Heart right ventricle (tissue), 16 donors: ENCODE measurements at regions not wholly inside any gene's neighbourhood (a gene's known extent, or its start where the extent isn't known, plus 50 kb on each side); places are given as distances from the start of the nearest gene placed in this dataset.

Experiments
- ATAC-seq, 8 donors: fragments of 200-7000 bp; cut with Tn5 transposase; one replicate each; pipeline ENCODE4 v1.9.1; 2020; ENCODE audit warnings: mild to moderate bottlenecking in 8 of 8, moderate library complexity in 8 of 8, moderate number of reproducible peaks in 1 of 8
- DNase-seq, 2 donors: peaks; one replicate each; pipeline ENCODE4 v3.0.0-alpha.2; 2020
- H3K27ac ChIP-seq, 10 donors: fragments of 200-600 bp; sonication (generic) in 2 of 10; one replicate each; pipeline versions ENCODE4 v1.5.0 to v1.8.0; 2020 to 2022; ENCODE audit warnings: mild to moderate bottlenecking in 3 of 10
- H3K27me3 ChIP-seq, 7 donors: fragments of 200-600 bp; one replicate each; pipeline ENCODE4 v1.8.0; 2021 to 2022; ENCODE audit warnings: mild to moderate bottlenecking in 2 of 7
- H3K36me3 ChIP-seq, 9 donors: fragments of 200-600 bp; sonication (generic) in 1 of 9; one replicate each; pipeline versions ENCODE4 v1.5.0 to v1.8.0; 2020 to 2022; ENCODE audit warnings: mild to moderate bottlenecking in 2 of 9
- H3K4me1 ChIP-seq, 9 donors: fragments of 200-600 bp; sonication (generic) in 1 of 9; one replicate each; pipeline versions ENCODE4 v1.5.0 to v1.8.0; 2020 to 2022; ENCODE audit warnings: mild to moderate bottlenecking in 4 of 9
- H3K4me3 ChIP-seq, 10 donors: fragments of 200-600 bp; sonication (generic) in 2 of 10; one replicate each; pipeline versions ENCODE4 v1.5.0 to v1.8.0; 2020 to 2022; ENCODE audit warnings: mild to moderate bottlenecking in 7 of 10, moderate library complexity in 2 of 10
- H3K9me3 ChIP-seq, 11 donors: fragments of 200-600 bp in 10 of 11; sonication (generic) in 2 of 11; one replicate each; pipeline versions ENCODE4 v1.5.0 to v1.8.0; 2013 to 2022; ENCODE audit warnings: mild to moderate bottlenecking in 2 of 11, control low read depth in 1 of 11, moderate library complexity in 1 of 11
- CTCF ChIP-seq, 9 donors: fragments of 200-600 bp; sonication (generic) in 2 of 9; IDR thresholded peaks; one replicate each; pipeline versions ENCODE4 v1.5.0 to v1.8.0; 2021 to 2022; ENCODE audit warnings: antibody characterized with exemption in 9 of 9, mild to moderate bottlenecking in 5 of 9, moderate library complexity in 1 of 9
- WGBS, 2 donors: extraction: QIAGEN DNeasy Blood & Tissue Kit; methylation state at CpG; one replicate each; pipeline ENCODE4 v1.1.7; 2013; ENCODE audit warnings: inconsistent platforms in 1 of 2; 5-methylcytosine and 5-hydroxymethylcytosine counted together
- intact Hi-C, 10 donors: fragments of 100-400 bp; cut with DNase I; formaldehyde crosslinking; loops; one replicate each; pipeline versions ENCODE4 v1.11.1 to v1.14.2; 2022
- donor health status: Arrhythmogenic right ventricular cardiomyopathy.
- donor health status: ischemic (EF 13 %, LVEDD 7.1; RV severe dilation, severe dysfunction).
- donor health status: healthy with polysubstance abuse.
- donor health status: DM: no; HTN: yes; CAD: no.
- donor health status: DM: no; HTN: no; CAD: no.
- donor health status: ischemic (EF 25% LVEDD 6.9; RV normal size, moderate dysfunction).
- donor health status: ischemic (EF 25% LVEDD 5.7; RV mildly dilated, moderate dysfunction).
- donor health status: healthy.
- donor health status: DM: yes; HTN: yes; CAD: no.
- donor health status: Ischemic cardiomyopathy.
- donor health status: ischemic (EF 35%, LVEDD 5.7; RV mildly dilated, moderate dysfunction).
- donor health status: nonischemic (EF 11% LVEDD 7.7; RV severe dilation, severe dysfunction).
- donor health status: DM: yes; HTN: yes; CAD: no.
- donor health status: PGD.
- donor health status: ischemic (EF 29% LVEDD 5.4; RV normal size, mild dysfunction).
- donor health status: nonischemic (EF 23%, LVEDD 6.1; RV moderate dilation, normal function).

GRCh38 chr4:36740796-36741310 lies 459.4 kb downstream of the DTHD1 start:
- 41 to 63% methylated on average over 6 of the region's 6 CpGs for WGBS, 2 donors
- ATAC-seq = no peak
- H3K4me1 ChIP-seq = no peaks in the 10 kb centered on the region
- H3K27ac ChIP-seq = no peak overlapping the region
- TF ChIP-seq CTCF (IDR thresholded peaks at IDR 0.05) = no peak
- no peak overlapping the region for H3K4me3 ChIP-seq
- no peak for DNase-seq
- peaks cover 0 to 6% (median 0%) of the 10 kb centered on the region in 11 donors for H3K9me3 ChIP-seq
- H3K27me3 ChIP-seq = no peaks in the 10 kb centered on the region
- no peaks in the 10 kb centered on the region for H3K36me3 ChIP-seq
- intact Hi-C loops = no loop called here

GRCh38 chr4:36747277-36748129 lies 466.1 kb downstream of the DTHD1 start:
- no peak overlapping the region for H3K27ac ChIP-seq
- no peak for TF ChIP-seq CTCF (IDR thresholded peaks at IDR 0.05)
- H3K4me3 ChIP-seq = no peak overlapping the region
- 80% methylated on average over 16 of the region's 16 CpGs for WGBS, 2 donors
- DNase-seq = no peak
- no peaks in the 10 kb centered on the region for H3K36me3 ChIP-seq
- intact Hi-C loops = no loop called here
- peak in 1 of 8 donors; percentile 18 for ATAC-seq
- H3K9me3 ChIP-seq = peaks cover 0 to 6% (median 0%) of the 10 kb centered on the region in 11 donors
- no peaks in the 10 kb centered on the region for H3K4me1 ChIP-seq
- H3K27me3 ChIP-seq = no peaks in the 10 kb centered on the region

GRCh38 chr4:36753048-36753447 lies 471.6 kb downstream of the DTHD1 start:
- no peaks in the 10 kb centered on the region for H3K4me1 ChIP-seq
- DNase-seq (no peak), ATAC-seq (no peak)
- no peak overlapping the region for H3K4me3 ChIP-seq
- no peak overlapping the region for H3K27ac ChIP-seq
- H3K9me3 ChIP-seq = peaks cover 0 to 5% (median 0%) of the 10 kb centered on the region in 11 donors
- intact Hi-C loops = no loop called here
- H3K36me3 ChIP-seq = no peaks in the 10 kb centered on the region
- no peaks in the 10 kb centered on the region for H3K27me3 ChIP-seq
- TF ChIP-seq CTCF (IDR thresholded peaks at IDR 0.05) = no peak
- 65 to 74% methylated on average over 3 of the region's 3 CpGs for WGBS, 2 donors

- Histone ChIP-seq H3K27ac (no peak overlapping the region), H3K27me3 (no peaks in the 10 kb centered on the region), H3K4me1 (no peaks in the 10 kb centered on the region), H3K36me3 (no peaks in the 10 kb centered on the region), H3K4me3 (no peak overlapping the region), H3K9me3 (peaks cover 0 to 5% (median 0%) of the 10 kb centered on the region in 11 donors)
- intact Hi-C loops = no loop called here
- DNase-seq (no peak), ATAC-seq (no peak)
- TF ChIP-seq CTCF (IDR thresholded peaks at IDR 0.05) = no peak
- 46 to 53% methylated on average over 3 of the region's 3 CpGs for WGBS, 2 donors
Observed at GRCh38 chr4:36757580-36758311, 476.3 kb downstream of the DTHD1 start.
